ENCODE measurements at regions not wholly inside any gene's neighbourhood (a gene's known extent, or its start where the extent isn't known, plus 50 kb on each side); places are given as distances from the start of the nearest gene placed in this dataset.
A peak's percentile ranks its signal among the peaks of the same experiment; 100 is the strongest.

DNA sequence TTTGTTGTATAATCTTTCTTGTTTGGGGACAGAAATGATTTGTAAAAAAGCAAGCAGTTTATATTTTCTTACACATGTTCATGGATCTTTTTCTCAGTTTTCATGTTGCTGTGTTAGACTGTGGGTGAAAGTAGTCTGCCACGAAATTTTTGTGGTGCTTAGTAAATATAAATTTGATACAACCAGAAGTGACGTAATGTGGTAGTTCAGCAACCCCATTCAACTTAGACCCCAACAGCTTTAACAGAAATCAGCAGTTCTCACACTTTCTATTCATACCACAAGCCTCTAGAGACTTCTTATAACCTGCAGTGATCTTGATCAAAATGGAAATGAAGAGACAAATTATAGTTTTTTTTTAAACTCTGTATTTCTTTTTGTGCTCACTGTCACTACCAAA, 120.2 kb upstream of the IGSF10 start:
- DNase-seq (ENCODE audit: extremely low spot score, unreplicated experiment): no peak
- H3K36me3 Mint-ChIP-seq: no peaks in the 10 kb centered on the region
- peak overlapping the region; percentile 76 for H3K27ac Mint-ChIP-seq
- TF ChIP-seq, protein P1, sequence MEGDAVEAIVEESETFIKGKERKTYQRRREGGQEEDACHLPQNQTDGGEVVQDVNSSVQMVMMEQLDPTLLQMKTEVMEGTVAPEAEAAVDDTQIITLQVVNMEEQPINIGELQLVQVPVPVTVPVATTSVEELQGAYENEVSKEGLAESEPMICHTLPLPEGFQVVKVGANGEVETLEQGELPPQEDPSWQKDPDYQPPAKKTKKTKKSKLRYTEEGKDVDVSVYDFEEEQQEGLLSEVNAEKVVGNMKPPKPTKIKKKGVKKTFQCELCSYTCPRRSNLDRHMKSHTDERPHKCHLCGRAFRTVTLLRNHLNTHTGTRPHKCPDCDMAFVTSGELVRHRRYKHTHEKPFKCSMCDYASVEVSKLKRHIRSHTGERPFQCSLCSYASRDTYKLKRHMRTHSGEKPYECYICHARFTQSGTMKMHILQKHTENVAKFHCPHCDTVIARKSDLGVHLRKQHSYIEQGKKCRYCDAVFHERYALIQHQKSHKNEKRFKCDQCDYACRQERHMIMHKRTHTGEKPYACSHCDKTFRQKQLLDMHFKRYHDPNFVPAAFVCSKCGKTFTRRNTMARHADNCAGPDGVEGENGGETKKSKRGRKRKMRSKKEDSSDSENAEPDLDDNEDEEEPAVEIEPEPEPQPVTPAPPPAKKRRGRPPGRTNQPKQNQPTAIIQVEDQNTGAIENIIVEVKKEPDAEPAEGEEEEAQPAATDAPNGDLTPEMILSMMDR (conservative IDR thresholded peaks at IDR 0.05): no peak
- peaks cover 26% of the 10 kb centered on the region for H3K4me1 Mint-ChIP-seq (ENCODE audit: unreplicated experiment)
- peaks cover 4% of the 10 kb centered on the region for H3K9me3 Mint-ChIP-seq
- H3K27me3 Mint-ChIP-seq: no peaks in the 10 kb centered on the region
- no peak overlapping the region for H3K4me3 Mint-ChIP-seq

DNA sequence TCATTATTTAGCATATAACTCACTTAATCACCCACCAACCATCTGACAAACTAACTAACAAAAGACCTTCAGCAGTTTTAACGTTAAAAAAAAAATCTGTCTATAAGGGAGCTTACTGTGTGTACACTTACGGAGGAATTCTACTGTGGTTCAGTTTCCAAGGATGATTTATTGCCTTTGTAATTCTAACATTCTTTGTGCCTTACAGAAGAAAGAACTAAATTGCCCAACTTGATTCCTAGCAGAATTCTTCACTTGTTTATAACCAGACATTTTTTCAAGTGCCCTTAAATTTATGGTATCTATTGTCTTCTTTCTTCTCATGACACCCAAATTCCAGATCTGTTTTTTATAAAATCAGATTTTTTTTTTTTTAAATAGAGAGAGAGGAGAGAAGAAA, 119.7 kb upstream of the IGSF10 start:
- H3K27ac Mint-ChIP-seq: peak overlapping the region; percentile 76
- TF ChIP-seq, protein P1 (conservative IDR thresholded peaks at IDR 0.05): no peak
- H3K4me3 Mint-ChIP-seq: peak overlapping the region; percentile 14
- H3K9me3 Mint-ChIP-seq: peaks cover 4% of the 10 kb centered on the region
- H3K27me3 Mint-ChIP-seq: no peaks in the 10 kb centered on the region
- peaks cover 26% of the 10 kb centered on the region for H3K4me1 Mint-ChIP-seq (ENCODE audit: unreplicated experiment)
- DNase-seq (ENCODE audit: extremely low spot score, unreplicated experiment): no peak
- H3K36me3 Mint-ChIP-seq: no peaks in the 10 kb centered on the region

DNA sequence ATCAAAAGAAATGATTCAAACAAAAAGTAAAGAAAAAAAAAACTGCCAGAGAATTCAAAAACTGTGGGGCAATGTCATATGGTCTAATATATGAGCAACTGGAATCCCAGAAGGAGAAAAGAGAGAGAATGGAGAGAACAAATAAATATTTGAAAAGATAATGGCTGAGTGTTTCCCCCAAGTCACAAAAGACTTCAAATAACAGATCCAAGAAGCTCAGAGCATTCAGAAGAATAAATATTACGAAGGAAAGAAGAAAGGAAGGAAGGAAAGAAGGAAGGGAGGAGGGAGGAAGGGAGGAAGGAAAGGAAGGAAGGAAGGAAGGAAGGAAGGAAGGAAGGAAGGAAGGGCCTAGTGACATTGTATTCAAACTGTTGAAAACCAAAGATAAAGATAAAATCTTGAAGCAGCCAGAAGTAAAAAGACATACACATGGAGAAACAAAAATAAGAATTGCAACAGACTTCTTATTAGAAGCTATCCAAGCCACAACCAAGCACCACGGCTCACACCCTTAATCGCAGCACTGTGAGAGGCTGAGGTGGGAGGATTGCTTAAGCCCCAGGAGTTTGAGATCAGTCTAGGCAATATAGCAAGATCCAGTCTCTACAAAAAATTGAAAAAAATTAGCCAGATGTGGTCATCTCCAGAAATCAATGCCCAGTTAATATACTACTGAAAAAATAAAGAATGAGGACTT, 118.9 kb upstream of the IGSF10 start:
- Mint-ChIP-seq H3K4me3 (no peak overlapping the region), H3K9me3 (peaks cover 4% of the 10 kb centered on the region), H3K27me3 (no peaks in the 10 kb centered on the region), H3K36me3 (no peaks in the 10 kb centered on the region), H3K27ac (peak overlapping the region; percentile 76), H3K4me1 (ENCODE audit: unreplicated experiment) (peaks cover 26% of the 10 kb centered on the region)
- TF ChIP-seq, protein P1 (conservative IDR thresholded peaks at IDR 0.05): no peak
- DNase-seq (ENCODE audit: extremely low spot score, unreplicated experiment): no peak

DNA sequence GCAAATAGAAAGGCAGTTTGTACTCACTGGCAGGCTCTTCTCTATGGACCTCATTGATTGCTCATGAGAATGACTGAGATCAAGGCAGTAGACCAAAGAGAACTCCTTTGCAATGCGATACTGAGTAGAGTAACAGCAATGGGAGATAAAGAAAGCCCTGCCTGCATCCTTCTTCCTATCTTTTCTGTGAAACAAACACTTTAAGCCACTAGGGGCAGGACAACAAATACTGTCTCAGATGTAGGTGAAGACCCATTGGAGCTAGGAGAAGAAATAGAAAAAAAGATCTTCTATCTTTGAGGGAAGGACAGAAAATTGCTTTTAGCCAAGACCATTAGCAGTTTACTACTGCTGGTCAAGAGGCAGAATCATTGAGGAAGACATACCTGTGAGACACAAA, 117.6 kb upstream of the IGSF10 start:
- H3K9me3 Mint-ChIP-seq: peaks cover 10% of the 10 kb centered on the region
- no peak for DNase-seq (ENCODE audit: extremely low spot score, unreplicated experiment)
- no peak overlapping the region for H3K4me3 Mint-ChIP-seq
- peaks cover 18% of the 10 kb centered on the region for H3K4me1 Mint-ChIP-seq (ENCODE audit: unreplicated experiment)
- H3K27ac Mint-ChIP-seq: no peak overlapping the region
- no peaks in the 10 kb centered on the region for H3K27me3 Mint-ChIP-seq
- TF ChIP-seq, protein P1 (conservative IDR thresholded peaks at IDR 0.05): no peak
- H3K36me3 Mint-ChIP-seq: no peaks in the 10 kb centered on the region

DNA sequence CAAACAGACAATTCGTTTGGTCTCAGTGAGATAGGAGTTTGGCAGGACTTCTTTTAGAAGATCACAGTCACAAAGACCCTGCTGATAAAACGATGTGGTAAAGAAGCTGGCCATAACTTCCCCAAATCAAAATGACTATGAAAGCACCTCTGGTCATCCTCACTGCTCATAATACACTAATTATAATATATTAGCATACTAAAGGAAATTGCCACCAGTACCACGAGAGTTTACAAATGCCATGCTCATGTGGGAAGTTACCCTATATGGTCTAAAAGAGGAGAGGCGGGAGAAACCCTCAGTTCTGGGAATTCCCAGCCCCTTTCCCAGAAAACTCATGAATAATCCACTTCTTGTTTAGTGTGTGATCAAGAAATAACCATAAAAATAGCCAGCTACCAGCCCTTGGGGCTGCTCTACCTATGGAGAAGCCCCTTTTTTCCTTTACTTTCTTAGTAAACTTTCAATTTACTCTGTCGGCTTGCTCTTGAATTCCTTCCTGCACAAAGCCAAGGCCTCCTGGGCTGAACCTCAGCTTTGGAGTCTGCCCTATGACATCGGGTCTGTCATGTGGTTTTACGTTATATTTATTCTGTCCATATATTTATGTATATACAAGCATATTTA, 115.8 kb upstream of the IGSF10 start:
- no peaks in the 10 kb centered on the region for H3K36me3 Mint-ChIP-seq

More for the DNA sequence above, 115.8 kb upstream of the IGSF10 start:
- no peak for DNase-seq (ENCODE audit: extremely low spot score, unreplicated experiment)
- H3K27ac Mint-ChIP-seq: no peak overlapping the region
- H3K4me1 Mint-ChIP-seq (ENCODE audit: unreplicated experiment): peaks cover 18% of the 10 kb centered on the region
- no peak overlapping the region for H3K4me3 Mint-ChIP-seq
- peaks cover 10% of the 10 kb centered on the region for H3K9me3 Mint-ChIP-seq
- no peaks in the 10 kb centered on the region for H3K27me3 Mint-ChIP-seq
- TF ChIP-seq, protein P1 (conservative IDR thresholded peaks at IDR 0.05): no peak

All from type B pancreatic cell (in vitro differentiated cells).